ENCODE measurements at regions not wholly inside any gene's neighbourhood (a gene's known extent, or its start where the extent isn't known, plus 50 kb on each side); places are given as distances from the start of the nearest gene placed in this dataset.

GRCh38 chr9:73527521-73527920 is 375.9 kb downstream of the ANXA1 start:
- POLR2A ChIA-PET: no interaction called here

GRCh38 chr9:73528926-73529325 is 377.3 kb downstream of the ANXA1 start:
- BruUV-seq (replicated peaks): no TSS peak
- Mint-ChIP-seq H3K27me3 (ENCODE audit: insufficient read depth, unreplicated experiment) (no peaks in the 10 kb centered on the region), H3K9me3 (ENCODE audit: unreplicated experiment) (no peaks in the 10 kb centered on the region), H3K36me3 (ENCODE audit: insufficient read depth, unreplicated experiment) (no peaks in the 10 kb centered on the region), H3K4me1 (ENCODE audit: low read depth, unreplicated experiment) (no peaks in the 10 kb centered on the region), H3K27ac (ENCODE audit: unreplicated experiment) (no peak overlapping the region), H3K4me3 (ENCODE audit: unreplicated experiment) (no peak overlapping the region)
- no peaks in the 10 kb centered on the region for H3K9me3 ChIP-seq
- CTCF ChIA-PET: no interaction called here
- TF ChIP-seq, protein P1, sequence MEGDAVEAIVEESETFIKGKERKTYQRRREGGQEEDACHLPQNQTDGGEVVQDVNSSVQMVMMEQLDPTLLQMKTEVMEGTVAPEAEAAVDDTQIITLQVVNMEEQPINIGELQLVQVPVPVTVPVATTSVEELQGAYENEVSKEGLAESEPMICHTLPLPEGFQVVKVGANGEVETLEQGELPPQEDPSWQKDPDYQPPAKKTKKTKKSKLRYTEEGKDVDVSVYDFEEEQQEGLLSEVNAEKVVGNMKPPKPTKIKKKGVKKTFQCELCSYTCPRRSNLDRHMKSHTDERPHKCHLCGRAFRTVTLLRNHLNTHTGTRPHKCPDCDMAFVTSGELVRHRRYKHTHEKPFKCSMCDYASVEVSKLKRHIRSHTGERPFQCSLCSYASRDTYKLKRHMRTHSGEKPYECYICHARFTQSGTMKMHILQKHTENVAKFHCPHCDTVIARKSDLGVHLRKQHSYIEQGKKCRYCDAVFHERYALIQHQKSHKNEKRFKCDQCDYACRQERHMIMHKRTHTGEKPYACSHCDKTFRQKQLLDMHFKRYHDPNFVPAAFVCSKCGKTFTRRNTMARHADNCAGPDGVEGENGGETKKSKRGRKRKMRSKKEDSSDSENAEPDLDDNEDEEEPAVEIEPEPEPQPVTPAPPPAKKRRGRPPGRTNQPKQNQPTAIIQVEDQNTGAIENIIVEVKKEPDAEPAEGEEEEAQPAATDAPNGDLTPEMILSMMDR (IDR thresholded peaks at IDR 0.05; ENCODE audit: insufficient read depth in 1 of 2, low read depth in 1 of 2, low read length in 1 of 2, severe bottlenecking in 1 of 2, unreplicated experiment in 1 of 2): no peak
- no peaks in the 10 kb centered on the region for H3K4me1 ChIP-seq
- POLR2A ChIA-PET: no interaction called here
- intact Hi-C loops (cut with micrococcal nuclease; ENCODE audit: unreplicated experiment): no loop called here
- no peak for DNase-seq
- no peaks in the 10 kb centered on the region for H3K36me3 ChIP-seq (ENCODE audit: control insufficient read depth, insufficient read depth, low read length)
- no peak overlapping the region for H3K4me3 ChIP-seq (ENCODE audit: low read depth, low read length)
- H3K27me3 ChIP-seq (replicated peaks; ENCODE audit: control insufficient read depth, insufficient read depth, low read length): no peaks in the 10 kb centered on the region

More at GRCh38 chr9:73527521-73527920, 375.9 kb downstream of the ANXA1 start:
- no TSS peak for BruUV-seq (replicated peaks)
- H3K9me3 ChIP-seq: no peaks in the 10 kb centered on the region
- no peaks in the 10 kb centered on the region for H3K4me1 ChIP-seq
- no peak for DNase-seq
- Mint-ChIP-seq H3K4me3 (ENCODE audit: unreplicated experiment) (no peak overlapping the region), H3K27me3 (ENCODE audit: insufficient read depth, unreplicated experiment) (no peaks in the 10 kb centered on the region), H3K27ac (ENCODE audit: unreplicated experiment) (no peak overlapping the region), H3K36me3 (ENCODE audit: insufficient read depth, unreplicated experiment) (no peaks in the 10 kb centered on the region), H3K4me1 (ENCODE audit: low read depth, unreplicated experiment) (no peaks in the 10 kb centered on the region), H3K9me3 (ENCODE audit: unreplicated experiment) (no peaks in the 10 kb centered on the region)
- no peaks in the 10 kb centered on the region for H3K36me3 ChIP-seq (ENCODE audit: control insufficient read depth, insufficient read depth, low read length)
- intact Hi-C loops (cut with micrococcal nuclease; ENCODE audit: unreplicated experiment): no loop called here
- CTCF ChIA-PET: no interaction called here
- TF ChIP-seq, protein P1 (IDR thresholded peaks at IDR 0.05; ENCODE audit: insufficient read depth in 1 of 2, low read depth in 1 of 2, low read length in 1 of 2, severe bottlenecking in 1 of 2, unreplicated experiment in 1 of 2): no peak
- H3K4me3 ChIP-seq (ENCODE audit: low read depth, low read length): no peak overlapping the region
- H3K27me3 ChIP-seq (replicated peaks; ENCODE audit: control insufficient read depth, insufficient read depth, low read length): no peaks in the 10 kb centered on the region

- TF ChIP-seq, protein P1 (IDR thresholded peaks at IDR 0.05; ENCODE audit: insufficient read depth in 1 of 2, low read depth in 1 of 2, low read length in 1 of 2, severe bottlenecking in 1 of 2, unreplicated experiment in 1 of 2): no peak
- Mint-ChIP-seq H3K9me3 (ENCODE audit: unreplicated experiment) (no peaks in the 10 kb centered on the region), H3K36me3 (ENCODE audit: insufficient read depth, unreplicated experiment) (no peaks in the 10 kb centered on the region), H3K27ac (ENCODE audit: unreplicated experiment) (no peak overlapping the region), H3K27me3 (ENCODE audit: insufficient read depth, unreplicated experiment) (no peaks in the 10 kb centered on the region), H3K4me1 (ENCODE audit: low read depth, unreplicated experiment) (no peaks in the 10 kb centered on the region), H3K4me3 (ENCODE audit: unreplicated experiment) (no peak overlapping the region)
- H3K4me3 ChIP-seq (ENCODE audit: low read depth, low read length): no peak overlapping the region
- no peaks in the 10 kb centered on the region for H3K36me3 ChIP-seq (ENCODE audit: control insufficient read depth, insufficient read depth, low read length)
- no peaks in the 10 kb centered on the region for H3K4me1 ChIP-seq
- CTCF ChIA-PET: no interaction called here
- intact Hi-C loops (cut with micrococcal nuclease; ENCODE audit: unreplicated experiment): no loop called here
- DNase-seq: no peak
- H3K9me3 ChIP-seq: no peaks in the 10 kb centered on the region
- BruUV-seq (replicated peaks): no TSS peak
- no peaks in the 10 kb centered on the region for H3K27me3 ChIP-seq (replicated peaks; ENCODE audit: control insufficient read depth, insufficient read depth, low read length)
- POLR2A ChIA-PET: no interaction called here
Measured at GRCh38 chr9:73529666-73530065, 378.0 kb downstream of the ANXA1 start.

Measured in Caco-2 (cell line).